ENCODE measurements at regions not wholly inside any gene's neighbourhood (a gene's known extent, or its start where the extent isn't known, plus 50 kb on each side); places are given as distances from the start of the nearest gene placed in this dataset.

DNA sequence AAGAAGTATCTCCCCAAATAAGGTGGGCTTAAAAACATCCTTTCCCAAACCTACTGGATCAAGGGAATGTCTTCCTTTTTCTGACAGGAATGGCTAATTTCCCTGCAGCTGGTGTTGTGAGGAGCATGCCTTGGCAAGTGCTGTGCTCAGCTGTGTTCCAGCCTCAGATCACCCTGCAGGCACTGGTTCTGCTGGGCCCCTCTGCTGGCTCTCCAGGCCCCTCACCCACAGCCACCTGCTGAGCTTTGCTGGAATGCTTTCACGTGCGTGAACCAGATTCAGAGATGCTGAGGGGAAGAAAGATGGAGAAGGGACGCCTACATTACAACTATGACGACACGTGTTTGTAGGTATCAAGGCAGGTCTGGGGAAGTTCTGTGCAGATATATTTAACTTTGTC is 71.3 kb upstream of the FOXC1 start:
- TF ChIP-seq POLR2AphosphoS5 (IDR thresholded peaks at IDR 0.05), result no peak
- TF ChIP-seq, protein P1, sequence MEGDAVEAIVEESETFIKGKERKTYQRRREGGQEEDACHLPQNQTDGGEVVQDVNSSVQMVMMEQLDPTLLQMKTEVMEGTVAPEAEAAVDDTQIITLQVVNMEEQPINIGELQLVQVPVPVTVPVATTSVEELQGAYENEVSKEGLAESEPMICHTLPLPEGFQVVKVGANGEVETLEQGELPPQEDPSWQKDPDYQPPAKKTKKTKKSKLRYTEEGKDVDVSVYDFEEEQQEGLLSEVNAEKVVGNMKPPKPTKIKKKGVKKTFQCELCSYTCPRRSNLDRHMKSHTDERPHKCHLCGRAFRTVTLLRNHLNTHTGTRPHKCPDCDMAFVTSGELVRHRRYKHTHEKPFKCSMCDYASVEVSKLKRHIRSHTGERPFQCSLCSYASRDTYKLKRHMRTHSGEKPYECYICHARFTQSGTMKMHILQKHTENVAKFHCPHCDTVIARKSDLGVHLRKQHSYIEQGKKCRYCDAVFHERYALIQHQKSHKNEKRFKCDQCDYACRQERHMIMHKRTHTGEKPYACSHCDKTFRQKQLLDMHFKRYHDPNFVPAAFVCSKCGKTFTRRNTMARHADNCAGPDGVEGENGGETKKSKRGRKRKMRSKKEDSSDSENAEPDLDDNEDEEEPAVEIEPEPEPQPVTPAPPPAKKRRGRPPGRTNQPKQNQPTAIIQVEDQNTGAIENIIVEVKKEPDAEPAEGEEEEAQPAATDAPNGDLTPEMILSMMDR (IDR thresholded peaks at IDR 0.05), result no peak
- TF ChIP-seq EP300 (IDR thresholded peaks at IDR 0.05), result no peak
- TF ChIP-seq POLR2A (IDR thresholded peaks at IDR 0.05), result no peak
- no peak for DNase-seq
- intact Hi-C loops (cut with DNase I), result no loop called here
- Histone ChIP-seq H3K4me3 (no peak overlapping the region), H3K27me3 (no peaks in the 10 kb centered on the region), H3K4me1 (no peaks in the 10 kb centered on the region), H3K9me3 (no peaks in the 10 kb centered on the region), H3K27ac (no peak overlapping the region), H3K36me3 (no peaks in the 10 kb centered on the region)
- 91 to 95% methylated on average over 5 of the region's 5 CpGs for WGBS, 2 donors

DNA sequence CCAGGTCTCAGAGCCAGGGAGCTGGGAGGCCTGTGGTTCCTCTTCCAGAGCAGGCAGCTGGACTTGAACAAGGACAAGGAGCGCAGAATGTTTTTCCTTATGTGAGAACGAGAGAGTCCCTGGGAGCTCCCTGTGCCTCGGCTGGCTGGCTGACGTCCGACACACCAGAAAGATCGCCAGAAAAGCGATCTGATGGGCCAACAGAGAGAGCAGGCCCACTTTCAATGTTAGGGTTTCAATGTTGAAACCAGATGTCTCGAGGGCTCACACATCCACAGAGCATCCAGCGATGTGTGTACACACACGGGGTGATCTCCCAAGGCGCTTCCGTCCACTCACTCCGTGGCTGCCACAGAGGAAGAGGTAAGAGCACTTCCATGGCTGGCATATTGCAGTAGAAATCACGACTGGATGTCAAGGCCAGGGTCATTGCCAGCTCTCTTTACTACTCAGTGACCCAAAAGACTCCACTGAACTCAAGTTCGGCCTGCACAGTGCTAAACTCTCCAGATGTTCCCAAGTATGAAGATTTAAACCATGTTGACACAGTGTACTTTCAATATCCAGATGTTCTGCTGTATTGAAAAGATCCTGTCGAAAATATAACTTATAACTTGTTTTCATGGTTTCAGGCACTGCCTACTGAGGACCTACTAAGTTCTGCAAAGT is 70.8 kb upstream of the FOXC1 start:
- no peaks in the 10 kb centered on the region for H3K27me3 ChIP-seq
- H3K36me3 ChIP-seq, result no peaks in the 10 kb centered on the region
- no peak overlapping the region for H3K27ac ChIP-seq
- no peak for TF ChIP-seq EP300 (IDR thresholded peaks at IDR 0.05)
- TF ChIP-seq POLR2A (IDR thresholded peaks at IDR 0.05), result no peak
- no peak for TF ChIP-seq POLR2AphosphoS5 (IDR thresholded peaks at IDR 0.05)
- TF ChIP-seq, protein P1 (IDR thresholded peaks at IDR 0.05), result no peak
- intact Hi-C loops (cut with DNase I), result no loop called here
- H3K4me3 ChIP-seq, result no peak overlapping the region
- no peak for DNase-seq
- no peaks in the 10 kb centered on the region for H3K4me1 ChIP-seq
- 84 to 89% methylated on average over 16 of the region's 16 CpGs for WGBS, 2 donors
- H3K9me3 ChIP-seq, result no peaks in the 10 kb centered on the region

DNA sequence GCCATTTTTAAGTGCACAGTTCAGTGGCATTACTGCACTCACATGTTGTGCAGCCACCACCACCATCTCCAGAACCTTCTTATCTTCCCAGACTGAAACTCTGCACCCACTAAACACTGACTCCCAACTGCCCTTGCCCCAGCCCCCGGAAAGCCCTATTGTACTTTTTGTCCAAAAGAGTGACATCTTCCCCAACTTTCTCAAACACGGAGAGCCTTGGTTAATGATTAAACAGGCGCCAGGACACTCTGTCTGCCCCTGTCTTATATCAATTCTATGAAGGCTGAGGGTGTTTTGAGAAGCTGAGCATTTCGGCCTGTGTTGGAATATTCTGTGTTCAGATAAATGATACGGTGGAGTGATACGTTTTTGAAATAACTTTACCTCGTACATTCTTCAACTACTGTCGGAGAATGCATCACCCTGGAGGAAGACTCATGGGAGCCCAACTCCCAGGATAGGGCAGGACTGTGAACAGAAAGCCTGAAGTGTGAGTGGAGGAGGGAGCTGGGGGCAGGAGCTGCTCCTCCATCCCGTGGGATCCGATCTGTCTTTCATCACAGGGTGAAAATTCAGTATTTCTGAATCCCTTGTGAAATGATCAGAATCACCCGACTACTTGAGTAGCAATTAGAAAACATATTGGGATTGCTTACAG is 68.7 kb upstream of the FOXC1 start:
- 83 to 85% methylated on average over 11 of the region's 11 CpGs for WGBS, 2 donors
- Histone ChIP-seq H3K9me3 (no peaks in the 10 kb centered on the region), H3K27ac (no peak overlapping the region), H3K4me1 (no peaks in the 10 kb centered on the region), H3K4me3 (no peak overlapping the region), H3K36me3 (no peaks in the 10 kb centered on the region), H3K27me3 (no peaks in the 10 kb centered on the region)
- intact Hi-C loops (cut with DNase I), result no loop called here
- no peak for DNase-seq
- TF ChIP-seq EP300 (IDR thresholded peaks at IDR 0.05) (no peak), POLR2A (IDR thresholded peaks at IDR 0.05) (no peak), POLR2AphosphoS5 (IDR thresholded peaks at IDR 0.05) (no peak)
- TF ChIP-seq, protein P1 (IDR thresholded peaks at IDR 0.05), result no peak

DNA sequence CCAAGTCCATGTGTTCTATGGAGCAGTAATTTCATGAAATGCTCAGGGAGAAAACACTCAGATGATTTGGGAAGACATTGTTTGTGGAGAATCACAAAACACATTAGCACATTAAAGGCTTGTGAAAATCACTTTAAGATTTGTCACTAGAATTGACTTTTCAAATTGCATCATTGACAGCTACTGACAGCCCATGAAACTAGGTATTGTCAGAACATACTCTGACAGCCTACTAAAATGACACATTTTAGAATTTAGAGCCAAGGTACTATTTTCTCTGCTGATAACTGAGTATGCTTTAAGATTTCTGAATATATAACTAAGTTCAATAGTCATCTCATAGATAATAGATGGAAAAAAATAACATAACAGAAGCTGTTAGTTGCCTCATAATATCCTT is 67.4 kb upstream of the FOXC1 start:
- intact Hi-C loops (cut with DNase I), result no loop called here
- Histone ChIP-seq H3K4me1 (no peaks in the 10 kb centered on the region), H3K36me3 (no peaks in the 10 kb centered on the region), H3K9me3 (no peaks in the 10 kb centered on the region), H3K27me3 (no peaks in the 10 kb centered on the region), H3K4me3 (no peak overlapping the region), H3K27ac (no peak overlapping the region)
- TF ChIP-seq EP300 (IDR thresholded peaks at IDR 0.05) (no peak), POLR2A (IDR thresholded peaks at IDR 0.05) (no peak), POLR2AphosphoS5 (IDR thresholded peaks at IDR 0.05) (no peak)
- TF ChIP-seq, protein P1 (IDR thresholded peaks at IDR 0.05), result no peak
- DNase-seq, result no peak
